Hematopoietic multipotent progenitor cell treated with erythropoietin and hydrocortisone succinate and interleukin-3 and kit ligand, for 17 days (in vitro differentiated cells): ENCODE measurements at regions not wholly inside any gene's neighbourhood (a gene's known extent, or its start where the extent isn't known, plus 50 kb on each side); places are given as distances from the start of the nearest gene placed in this dataset.

ENCODE experiments used
- DNase-seq: peaks from one replicate; pipeline ENCODE4 v3.0.0-alpha.2; 2015; ENCODE audit warnings: low spot score

DNA sequence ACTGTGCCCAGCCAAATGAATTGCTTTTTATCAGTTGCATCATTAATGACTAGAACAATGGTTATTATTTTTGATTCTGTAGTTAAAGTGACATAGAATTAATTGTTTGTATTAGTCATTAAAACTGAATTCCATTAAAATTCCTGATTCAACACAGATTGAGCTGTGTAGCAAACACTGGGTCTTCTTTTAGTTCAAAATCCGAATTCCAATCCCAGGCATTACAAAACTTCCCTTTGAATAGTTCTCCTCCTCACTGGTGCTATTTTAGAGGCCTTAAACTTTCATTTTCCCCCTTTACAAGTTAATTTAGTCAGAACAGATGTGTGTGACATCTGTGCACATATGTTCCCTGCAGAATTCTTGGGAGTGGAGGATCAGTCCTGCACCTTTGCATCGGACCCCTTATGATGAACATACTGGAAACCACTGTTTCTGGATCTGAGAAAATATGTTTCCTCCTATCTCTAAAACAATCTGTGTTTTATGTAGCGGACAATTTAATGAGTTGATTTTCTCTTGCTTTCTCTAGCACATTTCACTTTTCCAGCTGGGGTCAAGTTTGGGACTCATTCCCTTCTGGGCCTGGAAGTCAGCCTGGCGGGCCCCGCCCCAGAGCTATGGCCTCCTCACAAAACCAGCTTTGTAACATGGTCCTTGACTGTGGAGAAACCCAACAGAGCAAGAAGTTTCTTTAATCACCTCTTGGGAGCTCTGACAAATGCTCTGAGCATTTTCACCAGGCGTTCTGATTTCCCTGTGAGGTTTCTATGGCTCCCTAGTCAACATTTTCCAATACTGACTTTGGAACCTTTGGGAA lies 87.9 kb upstream of the MAMDC2 start:
- DNase-seq, result no peak

DNA sequence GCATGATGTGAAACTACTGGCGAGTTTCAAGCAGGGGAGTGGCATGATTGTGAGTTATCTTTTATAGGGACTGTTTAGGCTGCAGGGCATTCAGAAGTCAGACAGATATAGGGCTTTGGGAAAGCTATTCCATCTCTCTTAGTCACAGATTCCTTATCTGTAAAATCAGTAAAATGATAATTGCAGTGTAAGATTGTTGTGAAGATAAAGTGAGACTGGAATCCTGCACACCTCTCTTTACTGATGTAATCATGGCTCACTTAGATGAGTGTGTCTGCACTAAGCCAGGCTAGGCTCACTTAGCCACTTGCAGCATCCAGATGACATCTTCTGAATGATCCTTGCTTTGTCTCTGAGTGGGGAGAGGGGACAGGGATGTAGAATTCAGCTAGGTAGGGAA lies 81.8 kb upstream of the MAMDC2 start:
- DNase-seq, result no peak

DNA sequence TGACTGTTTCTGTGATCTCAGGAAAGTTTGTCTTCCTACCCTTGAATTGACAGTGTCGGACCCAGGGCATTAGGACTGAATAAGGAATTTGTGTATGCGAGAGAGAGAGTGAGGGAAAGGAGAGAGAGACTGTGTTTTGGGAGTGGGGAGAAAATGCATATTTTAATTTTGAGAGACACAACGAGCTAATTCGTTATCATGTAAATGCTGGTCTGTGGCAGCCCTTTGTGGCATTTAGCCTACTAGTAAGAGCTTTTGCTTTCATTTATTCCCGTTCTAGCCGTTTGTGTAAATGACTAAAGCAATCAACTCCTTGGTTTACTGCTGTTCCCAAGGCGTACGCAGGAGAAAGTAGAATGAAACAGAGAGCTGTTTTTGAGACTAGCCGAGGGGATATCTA lies 79.8 kb upstream of the MAMDC2 start:
- no peak for DNase-seq

DNA sequence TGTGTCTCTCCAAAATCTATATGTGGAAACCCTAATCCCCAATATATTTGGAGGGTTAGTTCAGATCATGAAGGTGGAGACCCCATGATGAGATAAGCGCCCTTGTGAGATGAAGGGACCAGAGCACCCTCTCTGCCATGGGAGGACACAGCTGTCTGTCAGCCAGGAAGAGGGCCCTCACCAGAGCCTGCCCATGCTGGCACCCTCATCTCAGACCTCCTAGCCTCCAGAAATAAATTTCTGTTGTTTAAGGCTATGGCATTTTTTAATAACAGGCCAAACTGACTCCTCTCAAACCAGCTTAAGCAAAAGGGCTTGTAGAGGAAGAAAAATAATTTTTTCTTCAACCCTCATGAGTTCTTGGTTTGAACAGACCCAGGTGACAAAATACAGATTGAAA lies 79.2 kb upstream of the MAMDC2 start:
- no peak for DNase-seq

DNA sequence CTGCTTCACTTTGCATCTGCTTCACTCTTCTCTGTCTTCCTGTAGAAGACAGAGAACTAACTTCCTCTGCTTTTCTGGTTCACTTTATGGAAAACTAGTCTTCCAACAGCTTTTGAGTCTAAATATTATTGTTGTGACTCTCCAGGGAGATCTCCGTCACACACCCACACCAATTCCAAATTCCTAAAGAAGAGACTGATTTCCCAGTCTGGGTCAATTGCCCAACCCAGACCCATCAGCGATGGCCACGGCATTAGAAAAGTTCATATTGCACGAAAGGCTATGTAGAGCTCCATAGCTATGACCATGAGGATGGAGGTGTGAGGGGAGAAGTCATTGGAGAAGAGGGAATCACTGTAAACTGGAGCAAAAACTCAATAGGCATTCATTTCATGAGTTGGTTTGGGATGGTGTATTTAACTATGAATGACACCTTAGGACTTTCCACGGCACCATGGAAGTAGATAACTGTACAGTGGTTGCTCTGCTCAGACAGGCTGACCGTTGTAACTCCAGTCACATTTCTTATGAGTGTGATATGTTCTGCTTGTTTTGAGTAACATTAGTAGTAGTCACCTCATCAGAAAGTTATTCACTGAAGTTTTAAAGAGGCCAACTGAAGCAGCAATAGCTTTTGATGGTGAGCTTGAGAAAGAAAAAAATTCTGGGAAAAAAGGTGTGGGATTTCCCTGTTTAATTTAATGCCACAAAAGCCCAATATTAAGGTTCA lies 78.1 kb upstream of the MAMDC2 start:
- no peak for DNase-seq

DNA sequence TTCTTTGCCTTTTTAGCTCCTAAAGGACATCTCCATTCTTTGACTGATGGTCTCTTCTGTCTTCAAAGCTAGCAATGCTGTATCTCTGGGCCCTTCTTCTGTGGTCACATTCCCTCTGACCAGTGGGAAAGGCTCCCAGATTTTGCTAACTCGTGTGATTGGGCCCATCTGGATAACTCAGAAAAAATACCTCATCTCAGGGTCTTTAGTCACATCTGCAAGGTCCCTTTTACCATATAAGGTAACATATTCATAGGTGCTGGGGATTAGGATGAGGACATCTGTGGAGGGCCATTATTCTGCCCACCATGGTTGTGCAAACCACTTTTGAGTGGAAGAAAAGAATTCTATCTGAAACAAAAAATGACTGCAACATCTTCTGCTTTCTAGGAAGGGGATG lies 76.3 kb upstream of the MAMDC2 start:
- DNase-seq, result no peak

DNA sequence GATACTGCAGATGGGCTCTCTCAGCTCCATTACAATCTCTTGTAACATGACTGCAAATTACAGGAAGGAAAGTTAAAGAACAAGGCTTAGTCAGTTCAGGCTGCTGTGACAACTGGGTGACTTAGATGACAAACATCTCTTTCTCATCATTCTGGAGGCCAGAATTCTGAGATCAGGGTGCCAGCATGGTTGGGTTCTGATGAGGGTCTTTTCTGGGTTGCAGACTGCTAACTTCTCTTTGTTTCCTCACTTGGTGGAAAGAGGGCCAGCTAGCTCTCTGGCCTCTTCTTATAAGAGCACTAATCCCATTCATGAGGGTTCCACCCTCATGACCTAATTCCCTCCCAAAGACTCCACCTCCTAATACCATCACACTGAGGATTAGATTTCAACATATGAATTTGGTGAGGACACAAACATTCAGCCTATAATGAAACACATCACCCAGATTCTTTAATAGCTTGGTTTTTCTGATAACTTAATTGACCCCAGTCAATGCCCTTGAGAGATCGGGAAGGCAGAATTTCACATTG lies 73.6 kb upstream of the MAMDC2 start:
- DNase-seq, result no peak

DNA sequence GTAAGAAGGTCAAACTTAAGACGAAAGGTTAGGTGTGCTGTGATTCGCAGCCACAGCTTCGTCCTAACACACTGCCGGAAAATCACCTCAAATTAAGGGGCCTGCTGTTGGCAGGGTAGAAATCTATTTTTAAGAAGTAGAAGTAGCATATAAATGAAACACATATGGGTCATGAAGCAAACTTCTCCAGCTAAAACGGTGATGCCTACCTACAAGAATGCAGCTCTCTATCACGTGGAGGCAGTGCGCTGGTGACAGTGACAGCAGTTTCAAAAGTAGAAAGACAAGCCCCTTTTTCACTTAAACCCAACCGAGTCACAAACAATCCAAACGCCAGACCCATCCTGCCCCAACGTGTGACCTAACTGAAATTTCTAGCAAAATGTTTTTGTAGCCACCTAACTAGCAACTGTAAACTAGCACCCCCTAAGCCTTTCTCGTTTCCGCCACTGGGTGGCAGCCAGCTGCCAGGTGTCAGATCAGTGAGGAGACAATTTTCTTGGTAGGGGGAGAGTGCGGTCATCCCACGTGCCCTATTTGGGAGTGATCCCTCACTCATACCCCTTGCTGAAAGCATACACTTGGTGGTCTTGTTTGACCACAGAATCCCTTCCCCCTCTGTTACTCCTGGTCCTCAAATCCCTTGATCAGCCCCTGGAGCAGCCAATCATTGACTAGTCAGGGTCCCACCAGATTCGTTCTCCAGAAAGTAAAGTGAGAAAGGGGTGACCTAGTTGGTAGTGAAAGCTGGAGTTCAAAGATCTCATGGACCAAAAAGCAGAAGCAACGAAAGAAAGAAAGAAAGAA lies 71.8 kb upstream of the MAMDC2 start:
- DNase-seq, result peak; percentile 9

DNA sequence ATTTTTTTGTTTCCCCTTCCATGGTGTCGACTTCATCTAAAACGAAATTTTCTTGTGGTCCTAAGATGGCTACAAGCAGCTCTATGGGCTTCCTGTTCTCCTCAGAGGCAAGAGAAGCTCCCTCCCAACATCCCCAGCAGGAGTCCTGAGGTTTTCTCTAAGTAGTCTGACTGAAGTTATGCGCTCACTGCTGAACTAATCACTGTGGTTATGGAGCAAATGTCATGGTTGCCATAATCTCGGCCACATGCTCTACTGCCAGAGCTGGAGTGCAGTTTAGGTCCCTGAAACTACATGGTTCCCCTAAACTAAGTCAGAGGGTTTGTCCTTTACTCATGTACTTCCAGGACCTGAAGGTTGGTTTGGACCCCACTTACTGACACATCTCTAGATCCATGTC lies 68.0 kb upstream of the MAMDC2 start:
- DNase-seq, result no peak

DNA sequence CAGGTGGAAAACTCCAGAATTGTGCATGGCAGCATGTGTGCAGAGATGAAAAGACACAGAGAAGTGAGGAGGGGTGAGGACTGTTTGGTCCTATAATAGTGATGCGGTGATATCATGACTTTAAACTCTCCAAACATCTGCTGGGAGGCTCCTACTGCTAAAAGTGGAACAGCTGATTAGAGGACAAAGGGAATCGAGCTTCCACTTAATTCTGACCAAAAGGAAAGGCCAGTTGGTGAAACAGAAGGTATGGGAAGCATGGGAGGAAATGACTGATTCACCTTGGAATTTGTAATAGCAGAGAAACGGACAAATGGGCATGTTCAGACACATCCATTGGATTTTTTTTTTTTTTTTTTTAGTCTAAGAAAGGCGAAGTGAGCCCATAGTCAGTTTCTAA lies 67.5 kb upstream of the MAMDC2 start:
- no peak for DNase-seq

DNA sequence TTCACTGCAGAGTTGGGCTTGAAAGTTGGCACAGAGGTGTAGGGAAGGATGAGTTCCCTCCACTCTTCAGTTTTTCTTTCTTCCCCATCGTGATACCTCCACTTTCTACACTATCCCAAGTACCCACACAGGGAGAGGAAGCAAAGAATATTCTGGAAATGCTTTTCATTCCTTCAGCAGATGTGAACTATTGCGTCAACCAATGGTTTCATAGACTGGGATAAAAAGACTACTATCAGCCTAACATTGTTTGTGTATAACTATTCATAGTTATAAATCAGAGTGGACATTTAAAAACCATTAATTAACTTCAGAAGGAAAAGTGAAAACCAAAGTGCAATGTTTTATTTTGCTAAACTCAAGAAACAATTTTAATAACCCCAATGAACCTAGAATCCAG lies 63.6 kb upstream of the MAMDC2 start:
- DNase-seq, result no peak

DNA sequence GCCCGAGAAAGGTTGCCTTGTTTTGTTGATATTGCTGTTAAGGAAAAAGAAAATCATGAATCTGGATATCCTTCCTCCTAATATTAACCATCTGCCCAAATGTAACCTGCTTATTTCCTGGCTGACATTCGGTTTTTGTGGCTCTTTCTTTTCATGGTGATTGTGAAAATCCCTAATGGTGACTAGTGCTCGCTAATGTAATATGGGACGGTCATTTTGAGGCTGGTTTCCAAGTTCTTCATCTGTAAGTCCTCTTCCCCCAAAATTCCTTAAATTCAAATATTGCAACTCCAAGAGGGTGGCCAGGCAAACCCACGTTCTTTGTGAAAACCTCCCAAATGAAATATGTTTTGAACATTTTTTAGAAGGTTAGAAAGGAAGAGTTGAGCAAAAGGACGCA lies 63.1 kb upstream of the MAMDC2 start:
- DNase-seq, result no peak

DNA sequence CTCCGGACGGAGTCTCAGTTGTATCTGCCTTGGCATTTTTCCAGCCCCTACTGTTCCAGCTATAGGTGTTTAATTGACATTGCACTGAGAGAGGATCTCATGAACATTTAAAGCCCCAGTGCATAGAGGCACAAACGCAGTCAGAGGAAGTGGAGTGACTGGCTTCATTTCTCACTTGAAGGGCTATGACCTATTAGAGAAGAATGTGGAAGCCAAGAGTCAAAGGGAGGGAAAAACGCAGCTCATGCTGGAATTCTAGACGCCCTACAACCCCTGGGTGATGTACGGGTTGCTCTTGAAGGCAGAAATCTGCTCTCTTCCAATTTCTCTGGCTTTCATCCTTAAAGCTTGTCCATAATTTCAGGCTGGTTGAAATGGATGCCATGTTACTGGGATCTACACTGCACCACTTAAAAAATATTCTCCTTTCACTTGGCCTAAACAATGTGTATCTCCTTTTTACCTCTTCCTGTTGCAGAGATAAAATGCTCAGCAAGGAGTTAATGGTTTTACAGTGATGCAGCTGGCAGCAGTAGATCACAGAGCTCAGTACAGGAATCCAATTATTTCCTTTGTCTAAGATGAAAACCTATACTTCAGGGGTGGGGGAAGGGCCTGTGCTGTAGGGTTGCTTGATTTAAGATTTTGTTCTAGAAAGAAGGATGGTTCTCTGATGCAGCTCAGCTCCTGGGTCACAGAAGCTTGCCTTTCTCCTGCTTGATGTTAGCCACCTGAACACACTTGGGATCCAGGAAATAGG lies 61.8 kb upstream of the MAMDC2 start:
- no peak for DNase-seq

DNA sequence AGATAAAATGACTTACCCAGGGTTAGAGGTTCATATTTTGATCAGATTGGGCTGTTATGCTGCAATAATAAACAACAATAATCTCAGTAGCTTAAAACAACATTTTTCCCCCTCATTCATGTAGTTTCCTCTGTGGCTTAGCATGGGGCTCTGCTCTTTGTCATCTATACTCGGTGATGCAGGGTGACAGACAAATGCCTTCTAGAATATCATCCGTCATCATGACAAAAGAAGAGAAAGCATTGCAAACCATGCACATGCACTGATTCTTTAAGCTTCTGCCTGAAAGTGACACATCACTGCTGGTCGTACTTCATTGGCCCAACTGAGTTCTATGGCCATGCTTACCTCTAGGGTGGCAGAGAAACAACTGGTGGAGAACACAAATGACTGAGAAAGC lies 58.8 kb upstream of the MAMDC2 start:
- DNase-seq, result no peak

DNA sequence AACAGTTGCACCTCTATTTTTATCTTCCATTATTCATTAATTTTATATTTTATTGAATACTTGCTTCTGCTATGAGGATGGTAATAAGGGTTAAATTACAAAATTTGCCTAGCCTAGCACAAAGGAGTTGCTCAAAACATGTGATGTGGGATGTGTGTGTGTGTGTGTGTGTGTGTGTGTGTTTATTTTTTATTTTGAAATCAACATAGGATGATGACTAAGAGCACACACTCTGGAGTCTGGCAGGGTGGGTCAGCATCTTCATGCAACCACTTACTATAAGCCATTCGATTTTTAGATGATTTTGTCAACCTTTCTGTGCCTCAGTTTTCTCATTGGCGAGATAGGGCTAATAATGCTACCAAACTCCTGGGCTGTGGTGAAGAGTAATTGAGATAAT lies 57.7 kb upstream of the MAMDC2 start:
- DNase-seq, result no peak

DNA sequence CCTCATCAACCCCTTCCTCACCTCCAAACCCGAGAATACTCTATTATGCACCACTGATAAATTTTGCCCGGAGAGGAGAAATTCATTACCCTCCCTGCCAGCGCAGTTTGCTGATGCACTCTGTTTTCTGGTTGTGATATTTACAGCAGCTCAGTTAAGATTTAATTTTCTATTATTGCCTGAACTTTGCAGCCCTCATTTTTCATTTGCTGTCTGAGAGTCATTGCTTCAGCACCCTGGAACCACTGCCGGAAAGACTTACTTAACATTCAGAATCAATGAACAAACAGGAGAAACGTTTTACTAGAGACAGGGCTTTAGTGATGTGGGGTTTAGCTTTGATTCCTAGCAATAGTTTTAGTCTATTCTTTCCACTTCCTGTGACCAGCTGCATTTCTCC lies 56.7 kb upstream of the MAMDC2 start:
- no peak for DNase-seq

DNA sequence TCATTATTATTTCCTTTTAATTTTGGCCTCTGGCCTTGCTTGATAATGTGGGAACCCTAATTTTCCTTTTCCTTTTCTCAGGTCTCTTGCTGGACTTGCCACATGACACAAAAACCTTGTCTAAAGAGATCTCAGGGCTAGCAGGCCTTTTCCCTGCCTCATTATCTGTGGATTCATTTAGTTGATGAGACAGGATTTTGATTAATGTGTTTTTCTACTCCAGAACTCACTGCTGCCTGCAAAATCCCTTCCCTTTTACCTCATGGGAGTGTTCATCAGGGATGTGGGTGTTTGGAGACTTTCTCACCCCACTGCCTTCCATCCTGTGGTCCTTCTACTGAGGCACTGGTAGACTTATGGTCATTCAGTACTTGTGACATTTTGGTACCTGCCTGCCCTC lies 56.2 kb upstream of the MAMDC2 start:
- DNase-seq, result no peak

DNA sequence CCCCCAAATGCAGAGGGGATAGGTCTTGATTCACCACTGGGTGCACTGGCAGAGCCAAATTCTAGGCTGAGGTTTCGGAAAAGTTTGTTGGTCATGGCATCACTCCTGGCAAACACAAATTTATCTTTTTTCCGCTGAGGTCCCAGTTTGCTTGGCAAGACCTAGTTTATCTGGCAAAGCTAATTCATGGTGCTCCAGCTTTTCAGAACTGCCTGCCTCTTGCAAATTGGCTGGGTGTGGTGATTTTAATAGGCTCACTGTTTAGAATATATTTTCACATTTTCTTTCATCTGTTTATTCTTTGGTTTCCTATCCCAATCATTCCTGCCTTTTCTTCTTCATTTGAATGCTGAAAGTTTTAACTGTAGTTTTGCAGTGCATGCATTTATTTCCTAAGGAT lies 50.5 kb upstream of the MAMDC2 start:
- DNase-seq, result no peak
